ENCODE measurements at regions not wholly inside any gene's neighbourhood (a gene's known extent, or its start where the extent isn't known, plus 50 kb on each side); places are given as distances from the start of the nearest gene placed in this dataset.
"Not testable (repeated sequence)": the region's sequence is repeated elsewhere in the genome, so short reads cannot be mapped to it uniquely, and the experiment has no call there.

DNA sequence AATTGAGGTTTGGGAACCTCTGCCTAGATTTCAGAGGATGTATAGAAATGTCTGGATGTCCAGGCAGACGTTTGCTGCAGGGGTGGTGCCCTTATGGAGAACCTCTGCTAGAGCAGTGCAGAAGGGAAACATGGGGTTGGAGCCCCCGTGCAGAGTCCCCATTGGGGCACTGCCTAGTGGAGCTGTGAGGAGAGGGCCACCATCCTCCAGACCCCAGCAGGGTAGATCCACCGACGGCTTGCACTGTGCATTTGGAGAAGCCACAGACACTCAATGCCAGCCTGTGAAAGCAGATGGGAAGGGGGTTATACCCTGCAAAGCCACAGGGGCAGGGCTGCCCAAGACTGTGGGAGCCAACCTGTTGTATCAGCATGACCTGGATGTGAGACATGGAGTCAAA is 354.6 kb downstream of the ZNF326 start:
- DNase-seq (ENCODE audit: low read depth) (no peak), FAIRE-seq (no peak)
- Histone ChIP-seq H3K27me3 (ENCODE audit: control insufficient read depth, insufficient read depth, low read length) (no peaks in the 10 kb centered on the region), H3K36me3 (ENCODE audit: control insufficient read depth, insufficient read depth, low read length) (no peaks in the 10 kb centered on the region), H3K4me3 (ENCODE audit: low read depth, low read length) (no peak overlapping the region)
- TF ChIP-seq CTCF (IDR thresholded peaks at IDR 0.05; ENCODE audit: insufficient read depth, low read length, severe bottlenecking) = no peak

GRCh38 chr1:90348934-90349333 is 354.0 kb downstream of the ZNF326 start:
- TF ChIP-seq CTCF (IDR thresholded peaks at IDR 0.05; ENCODE audit: insufficient read depth, low read length, severe bottlenecking) = no peak
- Histone ChIP-seq H3K4me3 (ENCODE audit: low read depth, low read length) (no peak overlapping the region), H3K36me3 (ENCODE audit: control insufficient read depth, insufficient read depth, low read length) (no peaks in the 10 kb centered on the region), H3K27me3 (ENCODE audit: control insufficient read depth, insufficient read depth, low read length) (no peaks in the 10 kb centered on the region)
- DNase-seq (ENCODE audit: low read depth) (no peak), FAIRE-seq (no peak)

GRCh38 chr1:90348459-90348858 is 353.5 kb downstream of the ZNF326 start:
- not testable (repeated sequence) for H3K4me3 ChIP-seq (ENCODE audit: low read depth, low read length); FAIRE-seq; H3K36me3 ChIP-seq (ENCODE audit: control insufficient read depth, insufficient read depth, low read length); H3K27me3 ChIP-seq (ENCODE audit: control insufficient read depth, insufficient read depth, low read length); DNase-seq (ENCODE audit: low read depth)

DNA sequence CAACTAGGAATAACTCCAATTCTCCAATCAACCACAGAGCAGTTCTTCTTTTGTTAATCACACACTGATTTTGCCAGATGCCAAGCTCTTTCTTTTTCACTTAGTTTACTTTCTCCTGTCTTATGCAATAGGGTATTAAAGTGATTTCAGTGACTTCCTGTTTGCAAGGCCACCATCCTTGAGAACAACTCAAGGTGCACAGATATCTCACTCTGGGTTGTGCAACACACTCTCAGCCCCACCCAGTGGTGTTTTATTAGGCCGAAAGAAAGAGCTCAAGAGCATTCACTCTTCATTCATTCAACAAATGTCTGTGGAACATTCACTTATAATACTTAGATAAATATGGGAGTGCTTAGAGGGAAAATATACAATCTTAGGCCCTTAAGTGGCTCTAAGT is 352.5 kb downstream of the ZNF326 start:
- H3K36me3 ChIP-seq (ENCODE audit: control insufficient read depth, insufficient read depth, low read length) = no peaks in the 10 kb centered on the region
- H3K4me3 ChIP-seq (ENCODE audit: low read depth, low read length) = no peak overlapping the region
- FAIRE-seq (peak; percentile 13), DNase-seq (ENCODE audit: low read depth) (peak; percentile 26)
- H3K27me3 ChIP-seq (ENCODE audit: control insufficient read depth, insufficient read depth, low read length) = no peaks in the 10 kb centered on the region
- no peak for TF ChIP-seq CTCF (IDR thresholded peaks at IDR 0.05; ENCODE audit: insufficient read depth, low read length, severe bottlenecking)

GRCh38 chr1:90346757-90347156 is 351.8 kb downstream of the ZNF326 start:
- FAIRE-seq = no peak
- no peak overlapping the region for H3K4me3 ChIP-seq (ENCODE audit: low read depth, low read length)

DNA sequence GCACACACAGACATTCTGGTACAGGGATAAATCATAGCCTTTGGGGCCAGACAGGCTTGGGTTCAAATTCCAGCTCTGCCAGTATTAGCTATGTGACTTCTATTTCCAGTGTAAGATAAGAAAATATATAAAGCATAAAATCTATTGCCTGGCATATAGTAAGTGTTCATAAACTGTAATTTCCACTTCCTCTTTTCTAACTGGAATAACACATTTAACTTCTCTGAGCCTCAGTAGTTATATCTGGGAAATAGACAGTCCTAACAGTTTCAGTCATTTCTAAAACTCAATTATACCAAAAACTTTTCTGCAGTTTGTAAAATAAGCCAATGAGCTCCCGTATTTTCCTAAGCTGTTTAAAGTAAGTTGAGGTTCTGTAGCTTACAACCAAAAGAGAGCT is 351.4 kb downstream of the ZNF326 start:
- DNase-seq (ENCODE audit: low read depth) = no peak
- no peaks in the 10 kb centered on the region for H3K27me3 ChIP-seq (ENCODE audit: control insufficient read depth, insufficient read depth, low read length)
- TF ChIP-seq CTCF (IDR thresholded peaks at IDR 0.05; ENCODE audit: insufficient read depth, low read length, severe bottlenecking) = no peak
- no peaks in the 10 kb centered on the region for H3K36me3 ChIP-seq (ENCODE audit: control insufficient read depth, insufficient read depth, low read length)
- H3K4me3 ChIP-seq (ENCODE audit: low read depth, low read length) = no peak overlapping the region
- no peak for FAIRE-seq

More at GRCh38 chr1:90346757-90347156, 351.8 kb downstream of the ZNF326 start:
- Histone ChIP-seq H3K36me3 (ENCODE audit: control insufficient read depth, insufficient read depth, low read length) (no peaks in the 10 kb centered on the region), H3K27me3 (ENCODE audit: control insufficient read depth, insufficient read depth, low read length) (no peaks in the 10 kb centered on the region)
- no peak for TF ChIP-seq CTCF (IDR thresholded peaks at IDR 0.05; ENCODE audit: insufficient read depth, low read length, severe bottlenecking)
- DNase-seq (ENCODE audit: low read depth) = no peak
